Fibroblast of pulmonary artery (primary cell): ENCODE measurements at regions not wholly inside any gene's neighbourhood (a gene's known extent, or its start where the extent isn't known, plus 50 kb on each side); places are given as distances from the start of the nearest gene placed in this dataset.

Source experiments
- DNase-seq: peaks from one replicate; pipeline ENCODE4 v3.0.0-alpha.2; 2010; ENCODE audit warnings: low read depth
- H3K4me3 ChIP-seq: replicated peaks from 2 replicates; pipeline ENCODE4 v1.5.1; 2011; ENCODE audit warnings: low read depth, mild to moderate bottlenecking, control low read depth, low read length, moderate library complexity
- TF ChIP-seq, protein P1 (sequence below): IDR thresholded peaks from 2 replicates; pipeline ENCODE4 v1.5.1; 2011; ENCODE audit warnings: mild to moderate bottlenecking, control low read depth, low read length, inconsistent platforms; ENCODE audit errors: missing control alignments

GRCh38 chr6:90694802-90695201 is 107.9 kb upstream of the MAP3K7 start:
- TF ChIP-seq, protein P1, sequence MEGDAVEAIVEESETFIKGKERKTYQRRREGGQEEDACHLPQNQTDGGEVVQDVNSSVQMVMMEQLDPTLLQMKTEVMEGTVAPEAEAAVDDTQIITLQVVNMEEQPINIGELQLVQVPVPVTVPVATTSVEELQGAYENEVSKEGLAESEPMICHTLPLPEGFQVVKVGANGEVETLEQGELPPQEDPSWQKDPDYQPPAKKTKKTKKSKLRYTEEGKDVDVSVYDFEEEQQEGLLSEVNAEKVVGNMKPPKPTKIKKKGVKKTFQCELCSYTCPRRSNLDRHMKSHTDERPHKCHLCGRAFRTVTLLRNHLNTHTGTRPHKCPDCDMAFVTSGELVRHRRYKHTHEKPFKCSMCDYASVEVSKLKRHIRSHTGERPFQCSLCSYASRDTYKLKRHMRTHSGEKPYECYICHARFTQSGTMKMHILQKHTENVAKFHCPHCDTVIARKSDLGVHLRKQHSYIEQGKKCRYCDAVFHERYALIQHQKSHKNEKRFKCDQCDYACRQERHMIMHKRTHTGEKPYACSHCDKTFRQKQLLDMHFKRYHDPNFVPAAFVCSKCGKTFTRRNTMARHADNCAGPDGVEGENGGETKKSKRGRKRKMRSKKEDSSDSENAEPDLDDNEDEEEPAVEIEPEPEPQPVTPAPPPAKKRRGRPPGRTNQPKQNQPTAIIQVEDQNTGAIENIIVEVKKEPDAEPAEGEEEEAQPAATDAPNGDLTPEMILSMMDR, result no peak
- DNase-seq, result no peak
- no peak overlapping the region for H3K4me3 ChIP-seq

- DNase-seq, result no peak
- TF ChIP-seq, protein P1, result no peak
- no peak overlapping the region for H3K4me3 ChIP-seq
These were observed 105.0 kb upstream of the MAP3K7 start for GRCh38 chr6:90691823-90692222.

DNA sequence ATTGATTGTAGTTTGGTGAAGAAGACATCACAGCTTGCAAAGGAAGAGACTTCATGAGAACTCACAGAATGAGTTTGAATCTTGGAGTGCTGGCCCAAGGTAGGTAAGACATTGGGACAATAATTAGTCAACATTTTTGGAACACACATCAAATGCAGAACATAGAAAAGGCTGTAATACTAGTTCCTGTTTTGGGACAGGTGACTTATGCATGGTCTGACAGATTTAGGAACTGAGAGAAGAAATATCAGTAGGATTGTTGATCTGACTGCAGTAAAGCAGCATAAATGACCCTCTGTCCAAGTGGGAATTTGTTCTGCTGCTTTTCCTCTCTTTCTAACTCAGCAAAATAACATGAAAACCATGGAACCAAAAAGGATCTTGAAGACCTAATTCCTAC is 102.3 kb upstream of the MAP3K7 start:
- H3K4me3 ChIP-seq, result no peak overlapping the region
- TF ChIP-seq, protein P1, result no peak

DNA sequence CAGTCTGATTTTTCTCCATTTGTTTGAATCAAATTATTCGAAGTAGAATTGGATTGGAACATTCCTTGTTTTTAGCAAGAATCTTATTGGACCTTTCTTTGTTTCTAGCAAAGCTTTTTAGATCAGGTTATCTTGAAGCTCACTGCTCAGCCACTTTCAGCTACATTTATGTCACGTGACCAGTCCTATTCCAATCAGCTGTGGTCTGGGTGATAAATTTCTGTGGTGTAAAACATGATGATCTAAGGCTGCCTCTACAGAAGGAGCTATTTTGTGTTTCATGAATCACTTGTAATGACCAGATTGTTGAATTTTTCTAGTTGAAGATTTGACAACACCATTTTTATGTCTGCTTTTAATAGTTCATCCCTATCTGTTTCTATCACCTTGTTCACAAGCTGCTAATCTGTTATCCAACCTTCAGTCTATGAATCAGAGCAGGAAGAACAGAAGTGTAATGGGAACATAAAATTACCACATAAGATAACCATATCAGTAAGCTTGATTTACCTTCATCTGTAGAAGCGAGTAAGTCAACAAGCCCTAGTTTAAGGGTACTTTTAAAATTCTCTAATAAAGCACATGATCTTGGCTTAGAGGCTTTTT is 101.0 kb upstream of the MAP3K7 start:
- H3K4me3 ChIP-seq, result no peak overlapping the region
- no peak for DNase-seq
- TF ChIP-seq, protein P1, result no peak

More for the DNA sequence above, 102.3 kb upstream of the MAP3K7 start:
- no peak for DNase-seq

- H3K4me3 ChIP-seq, result no peak overlapping the region
- TF ChIP-seq, protein P1, result no peak
- no peak for DNase-seq
These were observed 95.0 kb upstream of the MAP3K7 start for GRCh38 chr6:90681863-90682262.

GRCh38 chr6:90678049-90678779 is 91.3 kb upstream of the MAP3K7 start:
- DNase-seq, result no peak
- no peak overlapping the region for H3K4me3 ChIP-seq
- TF ChIP-seq, protein P1, result no peak
